GM23248 (cell line): ENCODE measurements at regions not wholly inside any gene's neighbourhood (a gene's known extent, or its start where the extent isn't known, plus 50 kb on each side); places are given as distances from the start of the nearest gene placed in this dataset.

Experiments
- DNase-seq: peaks from one replicate; pipeline ENCODE4 v3.0.0-alpha.2; 2015
- H2AFZ ChIP-seq: fragments of 200-600 bp; sonication (generic); 2 replicates; pipeline ENCODE4 v1.6.1; 2016; ENCODE audit warnings: antibody characterized with exemption
- H3F3A ChIP-seq: fragments of 200-600 bp; sonication (generic); 2 replicates; pipeline ENCODE4 v1.6.1; 2016; ENCODE audit warnings: mild to moderate bottlenecking, antibody characterized with exemption, mixed run types; ENCODE audit not compliant: insufficient read depth
- H3K27ac ChIP-seq: fragments of 200-600 bp; sonication (generic); 2 replicates; pipeline ENCODE4 v1.5.1; 2016; ENCODE audit warnings: mild to moderate bottlenecking
- H3K27me3 ChIP-seq: fragments of 200-600 bp; sonication (generic); replicated peaks from 2 replicates; pipeline ENCODE4 v1.6.1; 2016; ENCODE audit warnings: mild to moderate bottlenecking; ENCODE audit not compliant: insufficient read depth
- H3K36me3 ChIP-seq: fragments of 200-600 bp; sonication (generic); 2 replicates; pipeline ENCODE4 v1.6.1; 2016; ENCODE audit warnings: low read depth, mild to moderate bottlenecking
- H3K4me1 ChIP-seq: fragments of 200-600 bp; sonication (generic); 2 replicates; pipeline ENCODE4 v1.6.1; 2016; ENCODE audit warnings: mild to moderate bottlenecking; ENCODE audit not compliant: insufficient read depth
- H3K4me2 ChIP-seq: fragments of 200-600 bp; sonication (generic); one replicate; pipeline ENCODE4 v1.6.1; 2016; ENCODE audit warnings: mild to moderate bottlenecking; ENCODE audit not compliant: unreplicated experiment
- H3K4me3 ChIP-seq: fragments of 200-600 bp; sonication (generic); 2 replicates; pipeline ENCODE4 v1.5.1; 2016; ENCODE audit warnings: mild to moderate bottlenecking
- H3K79me2 ChIP-seq: fragments of 200-600 bp; sonication (generic); 2 replicates; pipeline ENCODE4 v1.6.1; 2016; ENCODE audit warnings: mild to moderate bottlenecking; ENCODE audit not compliant: insufficient read depth
- H3K9ac ChIP-seq: fragments of 200-600 bp; sonication (generic); 2 replicates; pipeline ENCODE4 v1.6.1; 2016; ENCODE audit warnings: mild to moderate bottlenecking
- H3K9me2 ChIP-seq: fragments of 200-600 bp; sonication (generic); 2 replicates; pipeline ENCODE4 v1.6.1; 2016; ENCODE audit warnings: mixed run types, mild to moderate bottlenecking, moderate library complexity; ENCODE audit not compliant: insufficient read depth
- H3K9me3 ChIP-seq: fragments of 200-600 bp; sonication (generic); one replicate; pipeline ENCODE4 v1.6.1; 2017; ENCODE audit warnings: low read depth
- H4K20me1 ChIP-seq: fragments of 200-600 bp; sonication (generic); 2 replicates; pipeline ENCODE4 v1.6.0; 2016; ENCODE audit not compliant: insufficient read depth
- EZH2 ChIP-seq: fragments of 200-600 bp; sonication (generic); IDR thresholded peaks from 2 replicates; pipeline ENCODE4 v1.6.1; 2018; ENCODE audit warnings: antibody characterized with exemption, mild to moderate bottlenecking; ENCODE audit not compliant: insufficient read depth, poor library complexity, severe bottlenecking
- EZH2phosphoT487 ChIP-seq: fragments of 200-600 bp; sonication (generic); IDR thresholded peaks from 2 replicates; pipeline ENCODE4 v1.6.1; 2018; ENCODE audit warnings: antibody characterized with exemption, moderate library complexity, mild to moderate bottlenecking, low read depth; ENCODE audit not compliant: insufficient read depth
- WGBS, 2 experiments: methylation state at CpG; one replicate each; pipeline ENCODE4 v1.1.6; 2015 to 2017; ENCODE audit warnings: low lambda C conversion rate in 2 of 2, low coverage in 1 of 2; ENCODE audit errors: missing lambda C conversion rate in 2 of 2; 5-methylcytosine and 5-hydroxymethylcytosine counted together
- in situ Hi-C: fragments of 300-500 bp; cut with MboI; formaldehyde crosslinking; loops from 2 replicates; pipeline ENCODE4 v1.15.0; 2020

GRCh38 chr4:122252584-122252983 is 100.5 kb downstream of the BLTP1 start:
- Histone ChIP-seq H3K4me1 (no peaks in the 10 kb centered on the region), H3K4me2 (no peak overlapping the region), H3K4me3 (no peak overlapping the region), H3K27ac (no peak overlapping the region), H2AFZ (no peak overlapping the region), H3K36me3 (peaks cover 44% of the 10 kb centered on the region), H3K9ac (no peak overlapping the region), H4K20me1 (no peaks in the 10 kb centered on the region), H3F3A (no peaks in the 10 kb centered on the region), H3K27me3 (no peaks in the 10 kb centered on the region), H3K9me3 (no peaks in the 10 kb centered on the region), H3K9me2 (no peaks in the 10 kb centered on the region), H3K79me2 (no peaks in the 10 kb centered on the region)
- 94 to 97% methylated on average over 4 of the region's 4 CpGs for WGBS, 2 experiments
- TF ChIP-seq EZH2: no peak
- no peak for TF ChIP-seq EZH2phosphoT487
- in situ Hi-C loops: no loop called here
- DNase-seq: no peak

- peaks cover 31% of the 10 kb centered on the region for H3K36me3 ChIP-seq
- WGBS, 2 experiments: 89 to 100% methylated on average over 1 of the region's 1 CpG
Observed at GRCh38 chr4:122259849-122260248, 107.7 kb downstream of the BLTP1 start.

GRCh38 chr4:122276359-122276758 is 102.5 kb upstream of the ADAD1 start:
- Histone ChIP-seq H3K4me2 (no peak overlapping the region), H3K36me3 (peaks cover 33% of the 10 kb centered on the region), H2AFZ (no peak overlapping the region), H3K27me3 (no peaks in the 10 kb centered on the region), H3K9me3 (no peaks in the 10 kb centered on the region), H3F3A (no peaks in the 10 kb centered on the region), H4K20me1 (no peaks in the 10 kb centered on the region), H3K9ac (no peak overlapping the region), H3K27ac (no peak overlapping the region), H3K79me2 (no peaks in the 10 kb centered on the region), H3K9me2 (no peaks in the 10 kb centered on the region), H3K4me1 (no peaks in the 10 kb centered on the region), H3K4me3 (no peak overlapping the region)
- WGBS, 2 experiments: 96 to 100% methylated on average over 1 of the region's 1 CpG
- in situ Hi-C loops: no loop called here
- no peak for DNase-seq
- TF ChIP-seq EZH2 (no peak), EZH2phosphoT487 (no peak)

More at GRCh38 chr4:122259849-122260248, 107.7 kb downstream of the BLTP1 start:
- Histone ChIP-seq H3K9me3 (no peaks in the 10 kb centered on the region), H3K9me2 (no peaks in the 10 kb centered on the region), H4K20me1 (no peaks in the 10 kb centered on the region), H3K4me2 (no peak overlapping the region), H3K79me2 (no peaks in the 10 kb centered on the region), H3K9ac (no peak overlapping the region), H3K4me1 (no peaks in the 10 kb centered on the region), H2AFZ (no peak overlapping the region), H3K4me3 (no peak overlapping the region), H3K27ac (no peak overlapping the region), H3K27me3 (no peaks in the 10 kb centered on the region), H3F3A (no peaks in the 10 kb centered on the region)
- in situ Hi-C loops: no loop called here
- no peak for TF ChIP-seq EZH2
- no peak for TF ChIP-seq EZH2phosphoT487
- DNase-seq: no peak

- no peak for DNase-seq
- H4K20me1 ChIP-seq: no peaks in the 10 kb centered on the region
- H3K9me2 ChIP-seq: no peaks in the 10 kb centered on the region
- H3K4me1 ChIP-seq: no peaks in the 10 kb centered on the region
- no peak overlapping the region for H3K9ac ChIP-seq
- TF ChIP-seq EZH2 (no peak), EZH2phosphoT487 (no peak)
- H3F3A ChIP-seq: no peaks in the 10 kb centered on the region
- no peak overlapping the region for H3K4me2 ChIP-seq
- H3K36me3 ChIP-seq: peaks cover 23% of the 10 kb centered on the region; the same call in 1 of the 2 replicates
- H3K79me2 ChIP-seq: no peaks in the 10 kb centered on the region
- no peak overlapping the region for H2AFZ ChIP-seq
- H3K27ac ChIP-seq: no peak overlapping the region
- in situ Hi-C loops: no loop called here
- H3K27me3 ChIP-seq: no peaks in the 10 kb centered on the region
- H3K9me3 ChIP-seq: no peaks in the 10 kb centered on the region
- no peak overlapping the region for H3K4me3 ChIP-seq
- 89 to 100% methylated on average over 1 of the region's 1 CpG for WGBS, 2 experiments
Observed at GRCh38 chr4:122278976-122279375, 99.8 kb upstream of the ADAD1 start.

GRCh38 chr4:122279670-122280069 is 99.1 kb upstream of the ADAD1 start:
- in situ Hi-C loops: no loop called here
- TF ChIP-seq EZH2 (no peak), EZH2phosphoT487 (no peak)
- H4K20me1 ChIP-seq: no peaks in the 10 kb centered on the region
- no peaks in the 10 kb centered on the region for H3K27me3 ChIP-seq
- H2AFZ ChIP-seq: no peak overlapping the region
- H3K9ac ChIP-seq: no peak overlapping the region
- H3K9me3 ChIP-seq: no peaks in the 10 kb centered on the region
- H3K4me2 ChIP-seq: no peak overlapping the region
- DNase-seq: no peak
- H3K36me3 ChIP-seq: peaks cover 21% of the 10 kb centered on the region; the same call in 1 of the 2 replicates
- whole genome bisulfite sequencing, 2 experiments: 96 to 98% methylated on average over 2 of the region's 2 CpGs
- H3K4me1 ChIP-seq: no peaks in the 10 kb centered on the region
- H3K79me2 ChIP-seq: no peaks in the 10 kb centered on the region
- H3K9me2 ChIP-seq: no peaks in the 10 kb centered on the region
- no peak overlapping the region for H3K27ac ChIP-seq
- H3K4me3 ChIP-seq: no peak overlapping the region
- no peaks in the 10 kb centered on the region for H3F3A ChIP-seq
